SK-N-SH (cell line): ENCODE measurements at regions not wholly inside any gene's neighbourhood (a gene's known extent, or its start where the extent isn't known, plus 50 kb on each side); places are given as distances from the start of the nearest gene placed in this dataset.

ENCODE experiments used
- CTCF ChIA-PET: fragments of 300-600, 350-600 bp; formaldehyde crosslinking; extraction: SDS; loops from one replicate; lab custom pipeline; 2021; lab: Yijun Ruan, JAX
- POLR2A ChIA-PET: fragments of 350-600 bp; sonication (Branson Sonifier 250); formaldehyde crosslinking; extraction: SDS; loops from one replicate; lab custom pipeline; 2020; ENCODE audit warnings: antibody characterized with exemption, inconsistent platforms; lab: Yijun Ruan, JAX
- DNase-seq: peaks from one replicate; pipeline ENCODE4 v3.0.0; 2012
- H2AFZ ChIP-seq: fragments of 200-600 bp; sonication (generic); 2 replicates; pipeline ENCODE4 v1.8.1; 2016; ENCODE audit warnings: antibody characterized with exemption, mild to moderate bottlenecking, low read depth
- H3F3A ChIP-seq: fragments of 200-600 bp; sonication (generic); replicated peaks from 2 replicates; pipeline ENCODE3; 2016; ENCODE audit warnings: antibody characterized with exemption, mild to moderate bottlenecking; ENCODE audit not compliant: insufficient read depth
- H3K27ac ChIP-seq, 2 experiments: fragments of 200-500 bp in 1 of 2; fragments of 200-600 bp in 1 of 2; sonication (Bioruptor generic) in 1 of 2; sonication (generic), shearing (Covaris generic) in 1 of 2; 2 replicates each; pipeline versions ENCODE4 v1.5.1 to v1.6.1; 2014 to 2016; ENCODE audit warnings: low read depth in 2 of 2, inconsistent platforms in 1 of 2, low read length in 1 of 2, mild to moderate bottlenecking in 1 of 2, mixed read lengths in 1 of 2
- H3K27me3 ChIP-seq: fragments of 200-600 bp; sonication (generic), shearing (Covaris generic); 2 replicates; pipeline ENCODE4 v1.6.1; 2016; ENCODE audit warnings: mixed run types; ENCODE audit not compliant: insufficient read depth
- H3K36me3 ChIP-seq, 2 experiments: fragments of 200-500 bp in 1 of 2; fragments of 200-600 bp in 1 of 2; sonication (Bioruptor generic) in 1 of 2; sonication (generic) in 1 of 2; replicated peaks in 1 of 2; 2 replicates each; pipeline versions ENCODE3 to v1.5.1; 2014 to 2016; ENCODE audit warnings: low read length in 1 of 2, mild to moderate bottlenecking in 1 of 2; ENCODE audit not compliant: insufficient read depth in 2 of 2, control insufficient read depth in 1 of 2
- H3K4me1 ChIP-seq, 2 experiments: fragments of 200-500 bp in 1 of 2; fragments of 200-600 bp in 1 of 2; sonication (Bioruptor generic) in 1 of 2; sonication (generic), shearing (Covaris generic) in 1 of 2; 2 replicates each; pipeline versions ENCODE4 v1.5.1 to v1.6.1; 2014 to 2016; ENCODE audit warnings: low read depth in 1 of 2, low read length in 1 of 2, mixed run types in 1 of 2; ENCODE audit not compliant: insufficient read depth in 2 of 2, control insufficient read depth in 1 of 2
- H3K4me2 ChIP-seq: fragments of 200-600 bp; sonication (generic), shearing (Covaris generic); 2 replicates; pipeline ENCODE4 v1.6.1; 2017; ENCODE audit warnings: mixed run types
- H3K4me3 ChIP-seq, 2 experiments: fragments of 200-500 bp in 1 of 2; fragments of 200-600 bp in 1 of 2; sonication (Bioruptor generic) in 1 of 2; sonication (generic), shearing (Covaris generic) in 1 of 2; 2 replicates each; pipeline versions ENCODE4 v1.5.1 to v1.8.1; 2014 to 2016; ENCODE audit warnings: low read depth in 2 of 2, inconsistent platforms in 1 of 2, low read length in 1 of 2, mild to moderate bottlenecking in 1 of 2, mixed read lengths in 1 of 2, moderate library complexity in 1 of 2
- H3K79me2 ChIP-seq: fragments of 200-600 bp; sonication (generic); 2 replicates; pipeline ENCODE4 v1.8.1; 2017; ENCODE audit warnings: mild to moderate bottlenecking; ENCODE audit not compliant: insufficient read depth
- H3K9ac ChIP-seq: fragments of 200-600 bp; sonication (generic); 2 replicates; pipeline ENCODE4 v1.6.1; 2017; ENCODE audit warnings: mixed run types
- H3K9me2 ChIP-seq: fragments of 200-600 bp; sonication (generic); 2 replicates; pipeline ENCODE4 v1.6.1; 2017; ENCODE audit warnings: mixed run types
- H3K9me3 ChIP-seq: fragments of 200-600 bp; sonication (generic); 2 replicates; pipeline ENCODE4 v1.6.1; 2017; ENCODE audit warnings: mixed run types, mild to moderate bottlenecking, moderate library complexity
- H4K20me1 ChIP-seq: fragments of 200-600 bp; sonication (generic); 2 replicates; pipeline ENCODE4 v1.6.1; 2017; ENCODE audit warnings: mild to moderate bottlenecking, mixed run types; ENCODE audit not compliant: insufficient read depth
- CHD2 ChIP-seq: fragments of 150-350 bp; IDR thresholded peaks from 2 replicates; pipeline ENCODE4 v1.6.1; 2018; ENCODE audit warnings: low read length; ENCODE audit not compliant: partially characterized antibody
- EP300 ChIP-seq, 2 experiments: IDR thresholded peaks; 2 replicates each; pipeline versions ENCODE4 v1.4.0 to v1.6.1; 2012; ENCODE audit warnings: borderline replicate concordance in 1 of 2, low read depth in 1 of 2, low read length in 1 of 2
- FOSL2 ChIP-seq: IDR thresholded peaks from 2 replicates; pipeline ENCODE4 v1.4.0; 2012; ENCODE audit warnings: low read depth, mild to moderate bottlenecking, moderate library complexity, borderline replicate concordance
- FOXJ3 ChIP-seq: sonication (generic); formaldehyde crosslinking; IDR thresholded peaks from 2 replicates; pipeline ENCODE4 v1.5.1; 2020; ENCODE audit warnings: mild to moderate bottlenecking, missing genetic modification reagents
- FOXM1 ChIP-seq: IDR thresholded peaks from 2 replicates; pipeline ENCODE4 v1.4.0; 2012; ENCODE audit warnings: low read depth, mild to moderate bottlenecking
- GATA2 ChIP-seq: sonication (generic); formaldehyde crosslinking; IDR thresholded peaks from 2 replicates; pipeline ENCODE4 v1.5.0; 2020; ENCODE audit warnings: mild to moderate bottlenecking, missing genetic modification reagents
- MAX ChIP-seq: IDR thresholded peaks from 2 replicates; pipeline ENCODE4 v1.4.0; 2012; ENCODE audit warnings: low read depth
- MEF2A ChIP-seq: IDR thresholded peaks from 2 replicates; pipeline ENCODE4 v1.4.0; 2012; ENCODE audit warnings: low read depth, borderline replicate concordance
- MXI1 ChIP-seq: IDR thresholded peaks from 2 replicates; pipeline ENCODE4 v1.6.1; 2012; ENCODE audit warnings: mild to moderate bottlenecking, low read depth, low read length, improper control_type of control experiment
- NFIC ChIP-seq: IDR thresholded peaks from 2 replicates; pipeline ENCODE4 v1.4.0; 2012; ENCODE audit warnings: borderline replicate concordance
- POLR2AphosphoS5 ChIP-seq: IDR thresholded peaks from 2 replicates; pipeline ENCODE4 v1.6.1; 2012; ENCODE audit warnings: low read depth, low read length
- RAD21 ChIP-seq: IDR thresholded peaks from 2 replicates; pipeline ENCODE4 v1.6.1; 2012; ENCODE audit warnings: mild to moderate bottlenecking, low read length
- RFX5 ChIP-seq: IDR thresholded peaks from 2 replicates; pipeline ENCODE4 v1.6.1; 2012; ENCODE audit warnings: mild to moderate bottlenecking, improper control_type of control experiment, low read length
- SIN3A ChIP-seq: IDR thresholded peaks from 2 replicates; pipeline ENCODE4 v1.6.1; 2012; ENCODE audit warnings: low read depth, mild to moderate bottlenecking, low read length, moderate library complexity, borderline replicate concordance
- SMC3 ChIP-seq: IDR thresholded peaks from 2 replicates; pipeline ENCODE4 v1.6.1; 2012; ENCODE audit warnings: low read depth, low read length, improper control_type of control experiment
- TAF1 ChIP-seq: IDR thresholded peaks from 2 replicates; pipeline ENCODE4 v1.6.1; 2012; ENCODE audit warnings: low read depth, mild to moderate bottlenecking, low read length, moderate library complexity, borderline replicate concordance
- TEAD4 ChIP-seq: IDR thresholded peaks from 2 replicates; pipeline ENCODE4 v1.4.0; 2012; ENCODE audit warnings: mild to moderate bottlenecking, borderline replicate concordance; ENCODE audit not compliant: insufficient read depth
- YY1 ChIP-seq: IDR thresholded peaks from 2 replicates; pipeline ENCODE4 v1.4.0; 2012; ENCODE audit warnings: low read depth, mild to moderate bottlenecking
- WGBS: methylation state at CpG from one replicate; pipeline ENCODE4 v1.1.6; 2017; ENCODE audit warnings: low lambda C conversion rate; 5-methylcytosine and 5-hydroxymethylcytosine counted together
- TF ChIP-seq, protein P1 (sequence below): IDR thresholded peaks from 2 replicates; pipeline ENCODE4 v1.4.0; 2012; ENCODE audit warnings: low read depth, borderline replicate concordance
- TF ChIP-seq, protein P2 (sequence below): fragments of 150-350 bp; IDR thresholded peaks from 2 replicates; pipeline ENCODE4 v1.6.1; 2017; ENCODE audit warnings: antibody characterized with exemption, low read length, low read depth, borderline replicate concordance

DNA sequence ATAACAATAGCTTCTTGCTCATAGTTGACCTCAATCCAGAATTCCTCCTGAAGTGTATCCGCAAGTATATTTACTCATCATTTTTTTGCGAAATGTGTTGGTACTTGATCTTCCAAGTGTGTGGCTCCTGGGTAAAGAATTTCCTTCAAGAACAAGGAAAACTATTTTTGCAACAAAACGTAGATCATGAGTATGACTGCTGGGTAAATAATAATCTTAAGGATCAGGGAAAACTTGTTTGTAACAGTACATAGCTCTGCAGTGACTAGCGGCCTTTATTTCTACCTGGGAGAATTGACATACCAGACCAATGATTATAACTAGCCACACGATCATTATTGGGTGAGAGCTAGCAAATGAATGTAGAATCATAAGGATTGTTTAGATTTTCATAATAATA lies 1311.7 kb downstream of the ARAP2 start:
- Histone ChIP-seq H3K4me2 (no peak overlapping the region), H3K9me2 (no peaks in the 10 kb centered on the region), H2AFZ (no peak overlapping the region), H3K9ac (no peak overlapping the region), H3K4me3 (no peak overlapping the region), H3K27me3 (no peaks in the 10 kb centered on the region), H3K79me2 (no peaks in the 10 kb centered on the region), H3K36me3 (no peaks in the 10 kb centered on the region), H3K4me1 (no peaks in the 10 kb centered on the region), H3K9me3 (no peaks in the 10 kb centered on the region), H3F3A (no peaks in the 10 kb centered on the region), H3K27ac (no peak overlapping the region), H4K20me1 (no peaks in the 10 kb centered on the region)
- POLR2A ChIA-PET = no interaction called here
- CTCF ChIA-PET = interaction anchor here (0.7 kb wide), 1 partner anchor 26 kb away, joined by 3 read pairs; no protein-coding TSS in a partner anchor
- no peak for DNase-seq
- 30% methylated on average over 5 of the region's 5 CpGs for WGBS
- TF ChIP-seq FOXM1 (no peak), GATA2 (CRISPR knock-in tag) (no peak), FOSL2 (no peak), RAD21 (no peak)
- TF ChIP-seq, protein P1, sequence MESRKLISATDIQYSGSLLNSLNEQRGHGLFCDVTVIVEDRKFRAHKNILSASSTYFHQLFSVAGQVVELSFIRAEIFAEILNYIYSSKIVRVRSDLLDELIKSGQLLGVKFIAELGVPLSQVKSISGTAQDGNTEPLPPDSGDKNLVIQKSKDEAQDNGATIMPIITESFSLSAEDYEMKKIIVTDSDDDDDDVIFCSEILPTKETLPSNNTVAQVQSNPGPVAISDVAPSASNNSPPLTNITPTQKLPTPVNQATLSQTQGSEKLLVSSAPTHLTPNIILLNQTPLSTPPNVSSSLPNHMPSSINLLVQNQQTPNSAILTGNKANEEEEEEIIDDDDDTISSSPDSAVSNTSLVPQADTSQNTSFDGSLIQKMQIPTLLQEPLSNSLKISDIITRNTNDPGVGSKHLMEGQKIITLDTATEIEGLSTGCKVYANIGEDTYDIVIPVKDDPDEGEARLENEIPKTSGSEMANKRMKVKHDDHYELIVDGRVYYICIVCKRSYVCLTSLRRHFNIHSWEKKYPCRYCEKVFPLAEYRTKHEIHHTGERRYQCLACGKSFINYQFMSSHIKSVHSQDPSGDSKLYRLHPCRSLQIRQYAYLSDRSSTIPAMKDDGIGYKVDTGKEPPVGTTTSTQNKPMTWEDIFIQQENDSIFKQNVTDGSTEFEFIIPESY = no peak

- H3K4me3 ChIP-seq = no peak overlapping the region
- H3K9me3 ChIP-seq = no peaks in the 10 kb centered on the region
- no peak overlapping the region for H3K9ac ChIP-seq
- no peaks in the 10 kb centered on the region for H3F3A ChIP-seq
- CTCF ChIA-PET = no interaction called here
- no peak for DNase-seq
- no peaks in the 10 kb centered on the region for H3K27me3 ChIP-seq
- H3K79me2 ChIP-seq = no peaks in the 10 kb centered on the region
- TF ChIP-seq FOXM1 (no peak), SIN3A (no peak), FOXJ3 (CRISPR knock-in tag) (no peak), POLR2AphosphoS5 (no peak), NFIC (no peak), MAX (no peak), TAF1 (no peak), SMC3 (no peak), FOSL2 (no peak), MEF2A (no peak), EP300 (IDR thresholded peaks at IDR 0.05; ENCODE audit: borderline replicate concordance in 1 of 2, low read depth in 1 of 2, low read length in 1 of 2) (no peak), RFX5 (no peak), MXI1 (no peak), YY1 (no peak), TEAD4 (no peak), CHD2 (no peak)
- TF ChIP-seq, protein P1 = no peak
- TF ChIP-seq, protein P2, sequence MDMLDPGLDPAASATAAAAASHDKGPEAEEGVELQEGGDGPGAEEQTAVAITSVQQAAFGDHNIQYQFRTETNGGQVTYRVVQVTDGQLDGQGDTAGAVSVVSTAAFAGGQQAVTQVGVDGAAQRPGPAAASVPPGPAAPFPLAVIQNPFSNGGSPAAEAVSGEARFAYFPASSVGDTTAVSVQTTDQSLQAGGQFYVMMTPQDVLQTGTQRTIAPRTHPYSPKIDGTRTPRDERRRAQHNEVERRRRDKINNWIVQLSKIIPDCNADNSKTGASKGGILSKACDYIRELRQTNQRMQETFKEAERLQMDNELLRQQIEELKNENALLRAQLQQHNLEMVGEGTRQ = no peak
- no peaks in the 10 kb centered on the region for H3K9me2 ChIP-seq
- no peak overlapping the region for H2AFZ ChIP-seq
- no peak overlapping the region for H3K4me2 ChIP-seq
- 4% methylated on average over 1 of the region's 1 CpG for WGBS
- H4K20me1 ChIP-seq = no peaks in the 10 kb centered on the region
- no peaks in the 10 kb centered on the region for H3K36me3 ChIP-seq
- H3K4me1 ChIP-seq = no peaks in the 10 kb centered on the region
- POLR2A ChIA-PET = no interaction called here
- no peak overlapping the region for H3K27ac ChIP-seq
Observed at GRCh38 chr4:34935739-34936138, 1308.6 kb downstream of the ARAP2 start.
